Motor neuron (in vitro differentiated cells): ENCODE measurements at regions not wholly inside any gene's neighbourhood (a gene's known extent, or its start where the extent isn't known, plus 50 kb on each side); places are given as distances from the start of the nearest gene placed in this dataset.
A peak's percentile ranks its signal among the peaks of the same experiment; 100 is the strongest.

ENCODE experiments used
- ATAC-seq, 8 experiments: fragments of 200-7000 bp; cut with Tn5 transposase; replicated peaks in 6 of 8; 2 replicates each; pipeline ENCODE4 v1.8.0; 2021; ENCODE audit warnings: mild to moderate bottlenecking in 8 of 8, moderate library complexity in 8 of 8
- H3K27ac ChIP-seq, 2 donors: fragments of 250-450 bp; sonication (Bioruptor Pico); 2 replicates each; pipeline ENCODE4 v1.9.0; 2021; ENCODE audit warnings: antibody characterized with exemption in 2 of 2, mild to moderate bottlenecking in 2 of 2, moderate library complexity in 1 of 2
- H3K4me1 ChIP-seq, 2 donors: fragments of 250-450 bp; sonication (Bioruptor Pico); replicated peaks in 1 of 2; 2 replicates each; pipeline ENCODE4 v1.6.1; 2021; ENCODE audit warnings: antibody characterized with exemption in 2 of 2, mild to moderate bottlenecking in 2 of 2, moderate library complexity in 1 of 2
- H3K4me3 ChIP-seq, 5 donors: fragments of 250-450 bp; sonication (Bioruptor Pico); 2 replicates each; pipeline ENCODE4 v1.9.0; 2021; ENCODE audit warnings: antibody characterized with exemption in 5 of 5, mild to moderate bottlenecking in 5 of 5, moderate library complexity in 4 of 5
- WGBS, 10 experiments: fragments of 450-650 bp; shearing (Covaris generic); methylation state at CpG; one replicate each; pipeline ENCODE4 v1.0.0; 2022; 5-methylcytosine and 5-hydroxymethylcytosine counted together
- in situ Hi-C, 9 experiments: fragments of 400-800 bp; cut with MboI; loops; one replicate each; pipeline ENCODE4 v1.15.0; 2021; ENCODE audit warnings: low sequenced_read_pairs in 9 of 9, low pct_unique_long_range_greater_than_20kb in 2 of 9; ENCODE audit not compliant: unreplicated experiment in 9 of 9

- ATAC-seq: no peak
- Histone ChIP-seq H3K4me1 (no peaks in the 10 kb centered on the region), H3K27ac (no peak overlapping the region), H3K4me3 (no peak overlapping the region)
- in situ Hi-C loops: no loop called here
Measured at GRCh38 chr11:98561877-98562395, 458.8 kb upstream of the CNTN5 start.

GRCh38 chr11:98564233-98564632, 456.5 kb upstream of the CNTN5 start:
- in situ Hi-C loops: no loop called here
- H3K4me3 ChIP-seq: no peak overlapping the region
- H3K4me1 ChIP-seq: no peaks in the 10 kb centered on the region
- ATAC-seq: no peak
- no peak overlapping the region for H3K27ac ChIP-seq
- WGBS, 10 experiments: 0 to 77% (median 60%) methylated on average over 1 to 3 of the region's 3 CpGs; no CpG with 5 or more reads in 2 of the 10 experiments

GRCh38 chr11:98564881-98565280, 455.9 kb upstream of the CNTN5 start:
- WGBS, 10 experiments: 16 to 46% (median 41%) methylated on average over 2 to 4 of the region's 4 CpGs; no CpG with 5 or more reads in 5 of the 10 experiments
- peak in 2 of 8 experiments; percentile 50 to 54 for ATAC-seq
- no peaks in the 10 kb centered on the region for H3K4me1 ChIP-seq
- in situ Hi-C loops: no loop called here
- no peak overlapping the region for H3K4me3 ChIP-seq
- H3K27ac ChIP-seq: no peak overlapping the region

GRCh38 chr11:98565311-98565710, 455.4 kb upstream of the CNTN5 start:
- ATAC-seq: no peak
- no peaks in the 10 kb centered on the region for H3K4me1 ChIP-seq
- in situ Hi-C loops: no loop called here
- no peak overlapping the region for H3K27ac ChIP-seq
- H3K4me3 ChIP-seq: no peak overlapping the region
- WGBS, 10 experiments: 0 to 100% (median 64%) methylated on average over 1 to 5 of the region's 5 CpGs; no CpG with 5 or more reads in 1 of the 10 experiments

- ATAC-seq: no peak
- in situ Hi-C loops: no loop called here
- no peak overlapping the region for H3K27ac ChIP-seq
Measured at GRCh38 chr11:98566978-98567377, 453.8 kb upstream of the CNTN5 start.

GRCh38 chr11:98568013-98568412, 452.7 kb upstream of the CNTN5 start:
- WGBS, 10 experiments: 0 to 100% (median 58%) methylated on average over 1 to 2 of the region's 2 CpGs; no CpG with 5 or more reads in 1 of the 10 experiments
- no peak overlapping the region for H3K4me3 ChIP-seq
- H3K4me1 ChIP-seq: no peaks in the 10 kb centered on the region
- in situ Hi-C loops: no loop called here
- ATAC-seq: peak in 1 of 8 experiments; percentile 20
- H3K27ac ChIP-seq: no peak overlapping the region

More at GRCh38 chr11:98566978-98567377, 453.8 kb upstream of the CNTN5 start:
- Histone ChIP-seq H3K4me1 (no peaks in the 10 kb centered on the region), H3K4me3 (no peak overlapping the region)
- 0 to 100% (median 85%) methylated on average over 2 to 19 of the region's 25 CpGs; no CpG with 5 or more reads in 3 of the 10 experiments for WGBS, 10 experiments

GRCh38 chr11:98572941-98573340, 447.8 kb upstream of the CNTN5 start:
- WGBS, 10 experiments: 0 to 100% (median 45%) methylated on average over 1 of the region's 1 CpG; no CpG with 5 or more reads in 1 of the 10 experiments
- Histone ChIP-seq H3K4me3 (no peak overlapping the region), H3K4me1 (no peaks in the 10 kb centered on the region), H3K27ac (no peak overlapping the region)
- in situ Hi-C loops: no loop called here
- ATAC-seq: no peak

- in situ Hi-C loops: no loop called here
- Histone ChIP-seq H3K4me3 (no peak overlapping the region), H3K4me1 (no peaks in the 10 kb centered on the region), H3K27ac (no peak overlapping the region)
- no peak for ATAC-seq
Measured at GRCh38 chr11:98587884-98588283, 432.9 kb upstream of the CNTN5 start.

- no peak for ATAC-seq
- no peaks in the 10 kb centered on the region for H3K4me1 ChIP-seq
- WGBS, 10 experiments: 6 to 97% (median 81%) methylated on average over 2 to 5 of the region's 5 CpGs
- in situ Hi-C loops: no loop called here
- H3K27ac ChIP-seq: no peak overlapping the region
- no peak overlapping the region for H3K4me3 ChIP-seq
Measured at GRCh38 chr11:98589967-98590366, 430.8 kb upstream of the CNTN5 start.

GRCh38 chr11:98600103-98600502, 420.6 kb upstream of the CNTN5 start:
- Histone ChIP-seq H3K4me1 (no peaks in the 10 kb centered on the region), H3K4me3 (no peak overlapping the region), H3K27ac (no peak overlapping the region)
- WGBS, 10 experiments: 0 to 100% (median 40%) methylated on average over 1 to 3 of the region's 3 CpGs; no CpG with 5 or more reads in 3 of the 10 experiments
- ATAC-seq: no peak
- in situ Hi-C loops: no loop called here

- in situ Hi-C loops: no loop called here
- Histone ChIP-seq H3K4me1 (no peaks in the 10 kb centered on the region), H3K4me3 (no peak overlapping the region), H3K27ac (no peak overlapping the region)
- 0 to 100% (median 84%) methylated on average over 1 to 6 of the region's 8 CpGs; no CpG with 5 or more reads in 1 of the 10 experiments for WGBS, 10 experiments
- ATAC-seq: no peak
Measured at GRCh38 chr11:98600786-98601773, 419.7 kb upstream of the CNTN5 start.

- Histone ChIP-seq H3K4me3 (no peak overlapping the region), H3K4me1 (no peaks in the 10 kb centered on the region), H3K27ac (no peak overlapping the region)
- ATAC-seq: no peak
- in situ Hi-C loops: no loop called here
Measured at GRCh38 chr11:98616098-98616655, 404.6 kb upstream of the CNTN5 start.

- Histone ChIP-seq H3K4me3 (no peak overlapping the region), H3K4me1 (no peaks in the 10 kb centered on the region), H3K27ac (no peak overlapping the region)
- ATAC-seq: no peak
- in situ Hi-C loops: no loop called here
Measured at GRCh38 chr11:98621767-98622166, 399.0 kb upstream of the CNTN5 start.
